ENCODE measurements at regions not wholly inside any gene's neighbourhood (a gene's known extent, or its start where the extent isn't known, plus 50 kb on each side); places are given as distances from the start of the nearest gene placed in this dataset.
A peak's percentile ranks its signal among the peaks of the same experiment; 100 is the strongest.

GRCh38 chr19:28492621-28493020 is 720.3 kb downstream of the UQCRFS1 start:
- Histone ChIP-seq H3K4me3 (ENCODE audit: low read depth, low read length) (no peak overlapping the region), H3K27me3 (ENCODE audit: control insufficient read depth, insufficient read depth, low read length) (no peaks in the 10 kb centered on the region), H3K36me3 (ENCODE audit: control insufficient read depth, insufficient read depth, low read length) (no peaks in the 10 kb centered on the region)
- TF ChIP-seq CTCF (IDR thresholded peaks at IDR 0.05; ENCODE audit: insufficient read depth, low read length, severe bottlenecking) = no peak
- no peak for DNase-seq (ENCODE audit: low read depth)
- peak; percentile 32 for FAIRE-seq

- no peak overlapping the region for H3K4me3 ChIP-seq (ENCODE audit: low read depth, low read length)
- TF ChIP-seq CTCF (IDR thresholded peaks at IDR 0.05; ENCODE audit: insufficient read depth, low read length, severe bottlenecking) = no peak
- FAIRE-seq (no peak), DNase-seq (ENCODE audit: low read depth) (no peak)
- no peaks in the 10 kb centered on the region for H3K27me3 ChIP-seq (ENCODE audit: control insufficient read depth, insufficient read depth, low read length)
- no peaks in the 10 kb centered on the region for H3K36me3 ChIP-seq (ENCODE audit: control insufficient read depth, insufficient read depth, low read length)
Measured at GRCh38 chr19:28492201-28492600, 720.8 kb downstream of the UQCRFS1 start.

- DNase-seq (ENCODE audit: low read depth) (no peak), FAIRE-seq (no peak)
- Histone ChIP-seq H3K27me3 (ENCODE audit: control insufficient read depth, insufficient read depth, low read length) (no peaks in the 10 kb centered on the region), H3K4me3 (ENCODE audit: low read depth, low read length) (no peak overlapping the region), H3K36me3 (ENCODE audit: control insufficient read depth, insufficient read depth, low read length) (no peaks in the 10 kb centered on the region)
- no peak for TF ChIP-seq CTCF (IDR thresholded peaks at IDR 0.05; ENCODE audit: insufficient read depth, low read length, severe bottlenecking)
Measured at GRCh38 chr19:28489776-28490175, 723.2 kb downstream of the UQCRFS1 start.

GRCh38 chr19:28489126-28489660 is 723.8 kb downstream of the UQCRFS1 start:
- TF ChIP-seq CTCF (IDR thresholded peaks at IDR 0.05; ENCODE audit: insufficient read depth, low read length, severe bottlenecking) = no peak
- no peak for DNase-seq (ENCODE audit: low read depth)
- Histone ChIP-seq H3K4me3 (ENCODE audit: low read depth, low read length) (no peak overlapping the region), H3K36me3 (ENCODE audit: control insufficient read depth, insufficient read depth, low read length) (no peaks in the 10 kb centered on the region), H3K27me3 (ENCODE audit: control insufficient read depth, insufficient read depth, low read length) (no peaks in the 10 kb centered on the region)
- no peak for FAIRE-seq

- no peak for TF ChIP-seq CTCF (IDR thresholded peaks at IDR 0.05; ENCODE audit: insufficient read depth, low read length, severe bottlenecking)
- Histone ChIP-seq H3K27me3 (ENCODE audit: control insufficient read depth, insufficient read depth, low read length) (no peaks in the 10 kb centered on the region), H3K4me3 (ENCODE audit: low read depth, low read length) (no peak overlapping the region), H3K36me3 (ENCODE audit: control insufficient read depth, insufficient read depth, low read length) (no peaks in the 10 kb centered on the region)
- DNase-seq (ENCODE audit: low read depth) (no peak), FAIRE-seq (no peak)
Measured at GRCh38 chr19:28487999-28488398, 725.0 kb downstream of the UQCRFS1 start.

- DNase-seq (ENCODE audit: low read depth) (no peak), FAIRE-seq (no peak)
- no peak for TF ChIP-seq CTCF (IDR thresholded peaks at IDR 0.05; ENCODE audit: insufficient read depth, low read length, severe bottlenecking)
- Histone ChIP-seq H3K4me3 (ENCODE audit: low read depth, low read length) (no peak overlapping the region), H3K27me3 (ENCODE audit: control insufficient read depth, insufficient read depth, low read length) (no peaks in the 10 kb centered on the region), H3K36me3 (ENCODE audit: control insufficient read depth, insufficient read depth, low read length) (no peaks in the 10 kb centered on the region)
Measured at GRCh38 chr19:28486926-28487325, 726.0 kb downstream of the UQCRFS1 start.

Measured in bronchial epithelial cell (primary cell).